Vagina (tissue), 2 donors: ENCODE measurements at regions not wholly inside any gene's neighbourhood (a gene's known extent, or its start where the extent isn't known, plus 50 kb on each side); places are given as distances from the start of the nearest gene placed in this dataset.
"Not testable (repeated sequence)": the region's sequence is repeated elsewhere in the genome, so short reads cannot be mapped to it uniquely, and the experiment has no call there.

ENCODE experiments used
- CTCF ChIP-seq, 3 experiments: fragments of 450-650 bp in 2 of 3; fragments of 200-600 bp in 1 of 3; sonication (generic) in 1 of 3; IDR thresholded peaks; one replicate each; pipeline ENCODE4 v1.5.1; 2017 to 2019; ENCODE audit warnings: antibody characterized with exemption in 3 of 3, mild to moderate bottlenecking in 2 of 3, moderate library complexity in 2 of 3
- POLR2A ChIP-seq, 2 donors: fragments of 450-650 bp; IDR thresholded peaks; one replicate each; pipeline ENCODE4 v1.6.1; 2017; ENCODE audit warnings: antibody characterized with exemption in 2 of 2, mild to moderate bottlenecking in 2 of 2, moderate library complexity in 2 of 2
- POLR2AphosphoS5 ChIP-seq, 2 donors: sonication (generic); formaldehyde crosslinking; IDR thresholded peaks; one replicate each; pipeline ENCODE4 v1.9.0; 2017; ENCODE audit warnings: antibody characterized with exemption in 2 of 2, mild to moderate bottlenecking in 2 of 2, low read depth in 1 of 2; ENCODE audit not compliant: insufficient read depth in 1 of 2

- TF ChIP-seq CTCF (IDR thresholded peaks at IDR 0.05); POLR2AphosphoS5 (IDR thresholded peaks at IDR 0.05; ENCODE audit: insufficient read depth in 1 of 2, low read depth in 1 of 2); POLR2A (IDR thresholded peaks at IDR 0.05): not testable (repeated sequence)
These were observed 172.5 kb upstream of the NBPF9 start for GRCh38 chr1:149275802-149276201.
